SK-N-MC (cell line): ENCODE measurements at regions not wholly inside any gene's neighbourhood (a gene's known extent, or its start where the extent isn't known, plus 50 kb on each side); places are given as distances from the start of the nearest gene placed in this dataset.

Source experiments
- EZH2 ChIP-seq: fragments of 200-600 bp; sonication (generic); IDR thresholded peaks from one replicate; pipeline ENCODE4 v1.6.1; 2017; ENCODE audit warnings: antibody characterized with exemption
- POLR2AphosphoS5 ChIP-seq: IDR thresholded peaks from 2 replicates; pipeline ENCODE4 v1.6.1; 2012; ENCODE audit warnings: mild to moderate bottlenecking, low read depth, low read length, borderline replicate concordance

GRCh38 chr9:108743901-108744371 lies 111.8 kb downstream of the ACTL7B start:
- TF ChIP-seq EZH2 (no peak), POLR2AphosphoS5 (no peak)
